RPMI8226 (cell line): ENCODE measurements at regions not wholly inside any gene's neighbourhood (a gene's known extent, or its start where the extent isn't known, plus 50 kb on each side); places are given as distances from the start of the nearest gene placed in this dataset.
A peak's percentile ranks its signal among the peaks of the same experiment; 100 is the strongest.

Experiments used
- DNase-seq: peaks from one replicate; pipeline ENCODE4 v3.0.0-alpha.2; 2015

GRCh38 chr21:14869984-14870852 lies 194.6 kb downstream of the NRIP1 start:
- peak; percentile 4 for DNase-seq

- DNase-seq: no peak
Observed at GRCh38 chr21:14866859-14867765, 197.7 kb downstream of the NRIP1 start.

GRCh38 chr21:14864211-14865021 lies 200.4 kb downstream of the NRIP1 start:
- DNase-seq: peak; percentile 57

- DNase-seq: no peak
Observed at GRCh38 chr21:14863745-14864210, 201.0 kb downstream of the NRIP1 start.

DNA sequence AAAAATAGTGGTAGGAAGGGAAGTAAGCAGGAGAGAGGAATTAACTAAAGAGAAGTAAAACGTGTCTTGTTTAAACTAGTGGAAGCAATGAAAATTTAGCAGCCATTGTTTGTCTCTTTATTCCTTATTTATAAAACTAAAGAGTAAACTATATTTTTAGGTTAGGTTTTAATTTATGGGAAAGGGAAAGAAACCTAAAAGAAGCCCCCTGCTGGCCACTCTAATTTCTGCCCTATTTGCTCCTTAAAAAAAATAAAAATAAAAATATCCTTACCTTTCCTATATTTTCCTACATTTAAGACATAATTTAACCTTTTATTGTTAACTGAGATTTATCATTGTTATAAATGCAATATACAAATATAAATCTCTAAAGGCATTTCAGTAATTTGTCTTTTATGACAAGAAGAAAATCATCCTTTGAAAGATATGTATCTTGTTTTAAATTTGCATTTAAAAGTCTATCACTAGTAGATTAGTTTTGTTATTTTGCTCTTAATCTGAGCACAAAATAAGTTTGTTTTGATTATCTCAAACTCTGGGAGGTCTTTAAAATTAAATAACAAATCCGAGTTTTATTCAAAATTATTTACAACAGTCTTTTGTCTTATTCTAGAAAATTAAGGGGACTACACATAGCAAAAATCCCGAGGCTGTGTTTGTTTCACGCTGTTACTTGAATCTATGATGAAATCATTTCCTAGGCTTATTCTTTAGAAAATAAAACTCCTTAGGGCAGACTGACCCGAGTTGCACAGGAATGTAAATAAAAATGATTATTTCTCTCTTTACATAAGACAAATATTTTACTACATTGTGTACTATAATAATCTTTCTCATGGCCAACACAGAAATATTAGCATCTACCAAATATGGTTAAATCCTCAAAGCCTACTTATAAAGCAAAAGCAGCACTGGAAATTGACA lies 201.7 kb downstream of the NRIP1 start:
- DNase-seq: peak; percentile 28

DNA sequence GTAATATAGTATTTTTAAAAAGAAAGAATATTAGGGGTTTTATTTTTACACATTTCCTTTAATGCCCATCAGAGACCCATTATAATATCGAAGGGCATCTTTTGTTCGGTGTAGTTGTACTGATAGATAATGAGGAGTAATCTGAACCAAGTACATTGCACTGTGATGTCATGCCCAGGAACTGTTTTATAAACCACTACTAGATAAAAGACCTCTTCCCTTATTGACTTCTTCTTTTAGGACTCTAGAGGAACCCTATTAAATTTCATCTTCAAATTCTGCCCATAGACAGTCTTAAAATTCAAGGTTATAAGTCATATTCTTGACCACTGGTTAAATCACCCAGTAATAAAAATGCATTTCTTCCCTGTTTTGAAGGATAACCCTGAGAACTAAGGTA lies 206.5 kb downstream of the NRIP1 start:
- no peak for DNase-seq

DNA sequence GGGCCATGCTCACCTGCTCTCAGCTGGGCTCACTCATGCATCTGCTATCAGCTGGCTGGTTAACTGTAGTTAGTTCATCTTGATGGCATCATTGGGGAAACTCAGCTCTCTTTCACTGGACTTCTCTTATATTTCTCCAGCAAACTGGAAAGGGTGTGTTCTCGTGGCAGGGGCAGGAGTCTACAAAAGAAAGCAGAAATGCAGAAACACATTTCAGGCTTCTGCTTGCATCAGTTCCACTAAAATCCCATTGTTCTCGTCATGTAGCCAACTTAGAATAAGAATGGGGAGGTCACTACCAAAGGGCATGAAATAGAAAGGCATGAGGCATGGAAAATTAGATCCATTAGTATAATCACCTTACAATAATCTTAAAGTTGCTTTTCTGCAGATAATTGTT lies 207.3 kb downstream of the NRIP1 start:
- DNase-seq: no peak

- no peak for DNase-seq
Observed at GRCh38 chr21:14850394-14850793, 214.4 kb downstream of the NRIP1 start.

DNA sequence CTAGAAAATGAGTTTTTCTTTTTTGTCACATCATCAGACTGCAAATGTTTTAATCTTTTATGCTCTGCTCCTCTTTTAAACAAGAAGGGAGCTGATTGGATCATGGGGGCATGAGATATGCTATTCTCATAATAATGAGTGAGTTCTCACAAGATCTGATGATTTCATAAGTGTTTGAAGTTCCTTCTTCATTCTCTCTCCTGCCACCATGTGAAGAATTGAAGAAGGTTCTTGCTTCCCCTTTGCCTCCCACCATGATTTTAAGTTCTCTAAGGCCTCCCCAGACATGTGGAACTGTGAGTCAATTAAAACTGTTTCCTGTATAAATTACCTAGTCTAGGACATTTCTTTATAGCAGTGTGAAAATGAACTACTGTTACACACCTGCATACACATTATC lies 218.2 kb downstream of the NRIP1 start:
- DNase-seq: no peak

GRCh38 chr21:14844001-14844400 lies 220.8 kb downstream of the NRIP1 start:
- DNase-seq: no peak

GRCh38 chr21:14842601-14843000 lies 222.2 kb downstream of the NRIP1 start:
- no peak for DNase-seq

- DNase-seq: no peak
Observed at GRCh38 chr21:14841511-14842472, 223.0 kb downstream of the NRIP1 start.

GRCh38 chr21:14838400-14838799 lies 226.4 kb downstream of the NRIP1 start:
- DNase-seq: no peak

- DNase-seq: no peak
Observed at GRCh38 chr21:14836950-14837349, 227.8 kb downstream of the NRIP1 start.

DNA sequence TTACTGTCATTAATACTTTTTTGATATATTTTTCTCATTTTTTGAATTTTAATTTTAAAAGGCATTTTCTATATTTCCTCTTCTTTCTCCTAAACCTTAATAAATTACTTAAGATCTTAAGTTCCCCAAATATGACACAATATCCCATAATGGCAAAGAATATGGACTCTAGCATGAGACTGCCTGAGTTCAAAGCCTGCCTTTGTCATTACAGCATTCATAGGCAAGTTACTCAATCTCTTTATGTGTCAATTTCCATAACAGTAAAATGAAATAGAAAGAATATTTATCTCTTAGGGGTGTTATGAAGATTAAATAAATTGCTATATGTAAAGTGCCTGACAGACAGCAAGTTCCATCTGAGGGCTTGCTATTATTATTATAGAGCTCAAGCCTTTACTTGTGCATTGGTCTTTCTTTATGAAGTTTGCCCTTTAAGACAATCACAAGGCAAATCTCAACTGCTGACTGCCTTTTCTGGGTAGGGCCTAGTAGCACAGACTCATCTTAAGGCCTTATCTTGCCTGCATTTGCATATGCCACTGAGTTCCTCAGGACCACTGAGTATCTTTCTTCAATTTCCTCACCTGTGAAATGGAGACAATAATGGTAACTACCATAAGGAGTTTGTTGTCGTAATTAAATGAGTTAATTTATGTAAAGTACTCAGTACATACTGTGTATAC lies 231.0 kb downstream of the NRIP1 start:
- DNase-seq: no peak

GRCh38 chr21:14833241-14833640 lies 231.6 kb downstream of the NRIP1 start:
- DNase-seq: no peak

DNA sequence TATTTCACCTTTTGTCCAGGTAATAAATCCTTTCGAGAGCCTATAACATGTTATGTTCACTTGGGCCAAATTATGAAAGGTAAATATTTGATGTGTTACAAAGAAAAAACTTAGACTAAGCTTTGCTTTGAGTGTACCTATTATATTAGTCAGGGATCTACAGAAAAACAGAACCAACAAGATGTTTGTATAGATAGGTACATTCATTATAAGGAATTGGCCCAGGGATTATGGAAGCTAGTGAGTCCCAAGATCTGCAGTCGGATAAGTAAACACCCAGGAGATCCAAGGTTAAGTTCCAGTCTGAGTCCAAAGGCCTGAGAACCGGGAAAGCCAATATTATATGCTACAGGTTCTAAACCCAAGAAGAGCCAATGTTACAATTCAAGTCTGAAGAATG lies 234.5 kb downstream of the NRIP1 start:
- no peak for DNase-seq

GRCh38 chr21:14829685-14830084 lies 235.1 kb downstream of the NRIP1 start:
- DNase-seq: no peak

- DNase-seq: no peak
Observed at GRCh38 chr21:14827468-14827867, 237.3 kb downstream of the NRIP1 start.

DNA sequence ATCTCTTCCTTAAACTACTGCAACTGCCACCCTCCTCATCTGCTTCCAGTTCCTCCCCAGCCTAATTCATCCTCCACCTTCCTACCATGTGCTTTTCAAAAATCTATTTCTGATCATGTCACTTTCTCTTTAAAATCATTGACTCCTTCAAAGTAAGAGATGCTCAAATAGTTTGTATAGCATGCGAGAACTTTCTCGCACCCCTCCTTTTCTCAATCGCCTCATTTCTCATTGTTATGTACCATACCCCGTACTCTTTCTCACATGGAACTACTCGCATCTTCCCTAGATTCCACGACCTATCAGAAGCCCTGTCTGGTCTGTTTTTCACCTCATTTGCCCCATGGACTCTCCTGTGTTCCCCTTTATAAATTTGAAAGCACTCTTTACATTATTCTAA lies 238.2 kb downstream of the NRIP1 start:
- DNase-seq: no peak
